ENCODE measurements at regions not wholly inside any gene's neighbourhood (a gene's known extent, or its start where the extent isn't known, plus 50 kb on each side); places are given as distances from the start of the nearest gene placed in this dataset.

DNA sequence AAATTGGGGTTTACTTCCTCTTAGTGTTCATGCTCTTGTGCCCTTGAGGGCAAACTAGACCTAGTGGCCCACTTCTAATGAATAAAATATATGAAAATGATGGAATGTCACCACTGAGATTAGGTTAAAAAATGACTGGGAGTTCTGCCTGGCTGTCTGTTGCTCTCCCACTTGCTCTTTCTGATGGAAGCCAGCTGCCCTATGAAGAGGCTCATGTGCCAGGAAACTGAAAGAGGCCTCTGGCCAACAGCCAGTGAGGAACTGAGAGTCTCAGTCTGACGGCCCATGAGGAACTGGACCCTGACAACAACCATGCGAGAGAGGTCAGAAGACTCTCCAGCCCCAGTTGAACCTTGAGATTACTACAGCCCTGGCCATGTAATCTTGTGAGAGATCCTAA is 107.1 kb upstream of the FHIT start:
- TF ChIP-seq, protein P1, sequence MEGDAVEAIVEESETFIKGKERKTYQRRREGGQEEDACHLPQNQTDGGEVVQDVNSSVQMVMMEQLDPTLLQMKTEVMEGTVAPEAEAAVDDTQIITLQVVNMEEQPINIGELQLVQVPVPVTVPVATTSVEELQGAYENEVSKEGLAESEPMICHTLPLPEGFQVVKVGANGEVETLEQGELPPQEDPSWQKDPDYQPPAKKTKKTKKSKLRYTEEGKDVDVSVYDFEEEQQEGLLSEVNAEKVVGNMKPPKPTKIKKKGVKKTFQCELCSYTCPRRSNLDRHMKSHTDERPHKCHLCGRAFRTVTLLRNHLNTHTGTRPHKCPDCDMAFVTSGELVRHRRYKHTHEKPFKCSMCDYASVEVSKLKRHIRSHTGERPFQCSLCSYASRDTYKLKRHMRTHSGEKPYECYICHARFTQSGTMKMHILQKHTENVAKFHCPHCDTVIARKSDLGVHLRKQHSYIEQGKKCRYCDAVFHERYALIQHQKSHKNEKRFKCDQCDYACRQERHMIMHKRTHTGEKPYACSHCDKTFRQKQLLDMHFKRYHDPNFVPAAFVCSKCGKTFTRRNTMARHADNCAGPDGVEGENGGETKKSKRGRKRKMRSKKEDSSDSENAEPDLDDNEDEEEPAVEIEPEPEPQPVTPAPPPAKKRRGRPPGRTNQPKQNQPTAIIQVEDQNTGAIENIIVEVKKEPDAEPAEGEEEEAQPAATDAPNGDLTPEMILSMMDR (conservative IDR thresholded peaks at IDR 0.05; ENCODE audit: low read depth, low read length) = no peak
- no peak for TF ChIP-seq EZH2 (IDR thresholded peaks at IDR 0.05; ENCODE audit: borderline replicate concordance, low read depth, low read length, poor library complexity, severe bottlenecking)

All from A673 (cell line).